ENCODE measurements at regions not wholly inside any gene's neighbourhood (a gene's known extent, or its start where the extent isn't known, plus 50 kb on each side); places are given as distances from the start of the nearest gene placed in this dataset.

DNA sequence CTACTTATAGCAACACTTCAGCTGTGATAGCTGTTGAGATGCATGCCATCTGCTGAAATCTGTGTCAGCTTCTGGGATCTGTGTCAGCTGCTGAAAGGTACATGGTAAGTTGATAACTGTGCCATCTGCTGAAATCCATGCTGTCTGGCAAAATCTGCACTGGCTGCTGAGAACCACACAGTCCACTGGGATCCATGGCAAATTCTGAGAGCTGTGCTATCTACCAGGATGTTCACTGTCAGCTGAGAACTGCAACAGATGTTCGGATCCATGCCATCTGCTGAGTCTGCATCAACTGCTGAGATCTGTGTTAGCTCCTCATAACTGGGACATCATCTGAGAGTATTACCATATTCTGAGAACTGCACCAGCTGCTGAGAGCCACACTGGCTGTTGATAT is 430.5 kb upstream of the POU3F4 start:
- TF ChIP-seq TAF1 (IDR thresholded peaks at IDR 0.05; ENCODE audit: low read depth) (no peak), CTCF (IDR thresholded peaks at IDR 0.05; ENCODE audit: poor library complexity, severe bottlenecking) (no peak)

All from neural cell (in vitro differentiated cells).